ENCODE measurements at regions not wholly inside any gene's neighbourhood (a gene's known extent, or its start where the extent isn't known, plus 50 kb on each side); places are given as distances from the start of the nearest gene placed in this dataset.
"Not testable (repeated sequence)": the region's sequence is repeated elsewhere in the genome, so short reads cannot be mapped to it uniquely, and the experiment has no call there.

- H3K4me1 ChIP-seq (ENCODE audit: control insufficient read depth, insufficient read depth, low read length); H3K9me3 ChIP-seq (ENCODE audit: control insufficient read depth, insufficient read depth, low read depth, low read length); CTCF ChIA-PET; H3K27ac ChIP-seq (ENCODE audit: extremely low read depth, low read depth, low read length); POLR2A ChIA-PET; H3K4me3 ChIP-seq (ENCODE audit: low read depth, low read length); H3K36me3 ChIP-seq (ENCODE audit: control insufficient read depth in 2 of 2, insufficient read depth in 1 of 2, low read length in 2 of 2): not testable (repeated sequence)
These were observed 295.7 kb upstream of the PLGLB2 start for GRCh38 chr2:87452193-87452592.

DNA sequence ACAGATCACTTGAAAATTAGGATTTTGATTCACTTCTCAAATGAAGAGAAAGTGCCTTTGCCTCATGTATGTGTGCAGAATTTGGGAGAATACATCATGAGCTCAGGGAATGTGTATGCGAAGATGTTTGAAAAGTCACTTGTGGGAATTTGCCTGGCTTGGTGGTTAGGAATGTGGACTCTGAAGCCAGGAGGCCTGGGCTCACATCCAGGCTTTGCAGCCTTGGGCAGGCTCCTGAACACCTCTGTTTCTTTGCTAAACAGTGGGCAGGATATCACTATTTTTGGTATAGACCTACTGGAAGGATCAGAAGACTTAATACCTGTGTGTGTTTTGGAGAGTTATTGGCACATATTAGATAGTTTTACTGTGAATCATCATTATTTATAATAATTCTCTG lies 295.0 kb upstream of the PLGLB2 start:
- H3K9me3 ChIP-seq (ENCODE audit: control insufficient read depth, insufficient read depth, low read depth, low read length); H3K27ac ChIP-seq (ENCODE audit: extremely low read depth, low read depth, low read length); CTCF ChIA-PET; H3K4me3 ChIP-seq (ENCODE audit: low read depth, low read length); H3K36me3 ChIP-seq (ENCODE audit: control insufficient read depth in 2 of 2, insufficient read depth in 1 of 2, low read length in 2 of 2); H3K4me1 ChIP-seq (ENCODE audit: control insufficient read depth, insufficient read depth, low read length); POLR2A ChIA-PET: not testable (repeated sequence)

- H3K27ac ChIP-seq (ENCODE audit: extremely low read depth, low read depth, low read length); H3K4me3 ChIP-seq (ENCODE audit: low read depth, low read length); POLR2A ChIA-PET: not testable (repeated sequence)
These were observed 293.9 kb upstream of the PLGLB2 start for GRCh38 chr2:87453965-87454364.

GRCh38 chr2:87454421-87454820 lies 293.5 kb upstream of the PLGLB2 start:
- H3K9me3 ChIP-seq (ENCODE audit: control insufficient read depth, insufficient read depth, low read depth, low read length); H3K36me3 ChIP-seq (ENCODE audit: control insufficient read depth in 2 of 2, insufficient read depth in 1 of 2, low read length in 2 of 2); CTCF ChIA-PET; POLR2A ChIA-PET; H3K4me1 ChIP-seq (ENCODE audit: control insufficient read depth, insufficient read depth, low read length); H3K27ac ChIP-seq (ENCODE audit: extremely low read depth, low read depth, low read length); H3K4me3 ChIP-seq (ENCODE audit: low read depth, low read length): not testable (repeated sequence)

More at GRCh38 chr2:87453965-87454364, 293.9 kb upstream of the PLGLB2 start:
- H3K9me3 ChIP-seq (ENCODE audit: control insufficient read depth, insufficient read depth, low read depth, low read length); H3K36me3 ChIP-seq (ENCODE audit: control insufficient read depth in 2 of 2, insufficient read depth in 1 of 2, low read length in 2 of 2); CTCF ChIA-PET; H3K4me1 ChIP-seq (ENCODE audit: control insufficient read depth, insufficient read depth, low read length): not testable (repeated sequence)

DNA sequence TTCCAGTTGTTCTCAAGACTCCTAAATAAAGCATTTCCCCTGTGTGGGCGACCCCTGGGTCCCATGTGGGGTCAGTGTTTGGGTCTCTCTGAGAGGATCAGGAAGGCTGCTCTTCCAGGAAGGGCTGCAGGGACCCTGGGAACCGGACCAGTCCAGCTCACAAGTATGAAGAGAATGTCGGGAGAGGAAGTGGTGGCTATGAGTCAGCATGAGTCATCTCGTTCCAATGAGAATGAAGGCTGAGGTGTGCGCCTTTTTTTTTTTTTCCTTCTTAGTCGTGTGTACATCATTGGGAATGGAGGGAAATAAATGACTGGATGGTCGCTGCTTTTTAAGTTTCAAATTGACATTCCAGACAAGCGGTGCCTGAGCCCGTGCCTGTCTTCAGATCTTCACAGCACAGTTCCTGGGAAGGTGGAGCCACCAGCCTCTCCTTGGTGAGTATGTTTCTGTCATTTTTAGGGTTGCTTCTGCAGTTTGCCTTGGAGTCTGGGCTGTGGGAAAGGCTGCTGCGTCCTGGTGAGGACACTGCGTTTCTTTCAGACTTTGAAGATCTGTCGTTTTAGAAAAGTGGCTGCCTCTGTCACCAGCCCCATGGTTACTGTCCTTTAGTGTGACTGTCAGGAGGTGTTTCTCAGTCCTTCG lies 292.6 kb upstream of the PLGLB2 start:
- H3K36me3 ChIP-seq (ENCODE audit: control insufficient read depth in 2 of 2, insufficient read depth in 1 of 2, low read length in 2 of 2); POLR2A ChIA-PET; H3K4me1 ChIP-seq (ENCODE audit: control insufficient read depth, insufficient read depth, low read length); CTCF ChIA-PET; H3K9me3 ChIP-seq (ENCODE audit: control insufficient read depth, insufficient read depth, low read depth, low read length): not testable (repeated sequence)
- H3K4me3 ChIP-seq (ENCODE audit: low read depth, low read length): peak overlapping the region; percentile 36
- 0 out of 2 replicates have a peak overlapping the region, but pooled peaks have one; percentile 31 for H3K27ac ChIP-seq (ENCODE audit: extremely low read depth, low read depth, low read length)

DNA sequence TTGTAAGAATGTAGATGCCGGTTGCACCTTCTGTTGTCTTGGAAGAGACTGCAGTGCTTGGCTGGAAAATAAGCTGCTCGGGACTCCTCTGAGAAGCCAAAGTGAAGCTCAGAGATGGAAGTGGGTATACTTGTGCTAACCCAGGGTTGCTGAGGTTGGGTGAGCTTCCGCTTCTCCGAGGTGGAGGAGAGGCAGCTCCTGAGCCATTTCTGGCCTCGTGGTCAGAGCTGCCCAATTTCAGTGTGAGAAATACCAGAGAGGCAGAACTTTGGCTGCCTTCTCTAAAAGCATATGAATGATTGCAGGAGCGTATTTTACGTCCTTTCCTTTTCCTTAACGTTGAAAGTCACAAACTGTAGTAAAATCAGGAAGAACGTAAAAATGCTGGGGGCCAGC lies 292.0 kb upstream of the PLGLB2 start:
- Histone ChIP-seq H3K27ac (ENCODE audit: extremely low read depth, low read depth, low read length) (0 out of 2 replicates have a peak overlapping the region, but pooled peaks have one; percentile 31), H3K4me3 (ENCODE audit: low read depth, low read length) (peak overlapping the region; percentile 36)
- CTCF ChIA-PET; H3K9me3 ChIP-seq (ENCODE audit: control insufficient read depth, insufficient read depth, low read depth, low read length); POLR2A ChIA-PET; H3K36me3 ChIP-seq (ENCODE audit: control insufficient read depth in 2 of 2, insufficient read depth in 1 of 2, low read length in 2 of 2); H3K4me1 ChIP-seq (ENCODE audit: control insufficient read depth, insufficient read depth, low read length): not testable (repeated sequence)

DNA sequence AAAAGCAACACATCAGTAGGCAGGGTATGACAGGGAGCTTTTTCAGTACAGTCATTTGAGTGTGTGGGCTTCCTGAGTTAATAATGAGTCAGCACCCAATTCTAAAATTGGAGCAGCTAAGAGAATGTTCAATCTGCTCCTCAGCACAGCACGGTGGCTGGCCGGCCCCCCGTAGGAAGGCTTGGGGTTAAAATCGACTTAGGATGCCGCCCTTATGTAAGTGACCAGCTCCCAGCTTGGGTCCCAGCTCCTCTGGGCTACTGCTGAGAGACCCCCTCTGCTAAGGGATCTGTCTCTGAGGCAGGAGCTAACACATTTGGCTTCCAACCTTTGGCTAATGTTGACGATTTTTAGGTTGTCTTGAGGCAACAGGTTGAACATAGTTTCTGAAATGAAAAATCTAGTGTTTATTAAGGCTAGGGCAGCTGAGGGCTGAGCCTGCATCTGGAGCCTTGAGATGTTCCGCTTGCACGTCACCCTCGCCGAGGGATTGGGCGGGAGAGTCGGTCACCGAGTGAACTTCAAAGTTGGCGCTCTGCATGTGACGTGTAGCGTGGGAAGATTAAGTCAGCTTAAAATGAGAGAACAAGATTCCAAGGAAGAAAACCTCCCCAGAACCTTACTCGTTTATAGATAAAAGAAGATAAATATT lies 291.3 kb upstream of the PLGLB2 start:
- H3K36me3 ChIP-seq (ENCODE audit: control insufficient read depth in 2 of 2, insufficient read depth in 1 of 2, low read length in 2 of 2); H3K4me1 ChIP-seq (ENCODE audit: control insufficient read depth, insufficient read depth, low read length); H3K9me3 ChIP-seq (ENCODE audit: control insufficient read depth, insufficient read depth, low read depth, low read length); H3K27ac ChIP-seq (ENCODE audit: extremely low read depth, low read depth, low read length); CTCF ChIA-PET; POLR2A ChIA-PET: not testable (repeated sequence)
- H3K4me3 ChIP-seq (ENCODE audit: low read depth, low read length): peak overlapping the region; percentile 29

DNA sequence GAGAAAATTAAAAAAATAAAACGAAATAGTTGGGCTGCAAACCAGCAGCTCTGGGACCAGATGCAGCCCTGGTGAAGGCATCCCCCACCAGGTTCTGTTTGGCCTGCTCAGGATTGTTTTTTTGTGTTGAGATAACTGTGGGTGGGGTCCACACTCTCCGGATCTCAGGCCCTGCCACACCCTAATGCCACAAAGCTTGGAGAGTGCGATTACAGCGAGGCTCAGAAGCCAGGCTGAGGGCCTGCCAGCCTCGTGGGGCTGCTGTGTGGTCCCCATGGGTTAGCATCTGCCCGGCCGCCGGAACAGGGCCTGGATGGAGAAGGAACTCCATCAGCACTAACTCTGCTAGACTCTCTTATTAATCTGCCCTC lies 290.8 kb upstream of the PLGLB2 start:
- H3K4me1 ChIP-seq (ENCODE audit: control insufficient read depth, insufficient read depth, low read length); H3K27ac ChIP-seq (ENCODE audit: extremely low read depth, low read depth, low read length); H3K36me3 ChIP-seq (ENCODE audit: control insufficient read depth in 2 of 2, insufficient read depth in 1 of 2, low read length in 2 of 2); CTCF ChIA-PET; H3K4me3 ChIP-seq (ENCODE audit: low read depth, low read length); H3K9me3 ChIP-seq (ENCODE audit: control insufficient read depth, insufficient read depth, low read depth, low read length); POLR2A ChIA-PET: not testable (repeated sequence)

DNA sequence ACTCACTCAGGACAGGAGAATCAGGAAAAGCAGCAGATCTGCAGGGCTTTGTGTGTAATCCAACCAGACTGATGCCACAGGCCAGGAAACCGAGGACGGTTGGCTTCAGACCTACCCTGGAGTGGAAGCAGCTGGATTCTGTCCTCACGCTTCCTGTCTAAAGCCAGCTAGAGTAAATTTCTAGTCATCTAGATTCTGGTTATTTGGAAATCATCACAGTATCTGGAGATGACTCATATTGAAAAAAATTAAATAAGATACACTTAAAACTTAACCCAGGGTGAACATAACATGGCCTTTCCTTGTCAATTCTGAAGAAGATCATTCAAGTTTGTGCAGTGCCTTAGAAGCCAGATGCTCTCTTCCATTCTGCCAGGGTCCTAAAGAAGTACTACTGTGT lies 288.9 kb upstream of the PLGLB2 start:
- H3K4me3 ChIP-seq (ENCODE audit: low read depth, low read length); H3K36me3 ChIP-seq (ENCODE audit: control insufficient read depth in 2 of 2, insufficient read depth in 1 of 2, low read length in 2 of 2); H3K4me1 ChIP-seq (ENCODE audit: control insufficient read depth, insufficient read depth, low read length); H3K27ac ChIP-seq (ENCODE audit: extremely low read depth, low read depth, low read length); POLR2A ChIA-PET; H3K9me3 ChIP-seq (ENCODE audit: control insufficient read depth, insufficient read depth, low read depth, low read length): not testable (repeated sequence)
- CTCF ChIA-PET: interaction anchor here (0.6 kb wide), 1 partner anchor 9 kb away, joined by 3 read pairs; no protein-coding TSS in a partner anchor

DNA sequence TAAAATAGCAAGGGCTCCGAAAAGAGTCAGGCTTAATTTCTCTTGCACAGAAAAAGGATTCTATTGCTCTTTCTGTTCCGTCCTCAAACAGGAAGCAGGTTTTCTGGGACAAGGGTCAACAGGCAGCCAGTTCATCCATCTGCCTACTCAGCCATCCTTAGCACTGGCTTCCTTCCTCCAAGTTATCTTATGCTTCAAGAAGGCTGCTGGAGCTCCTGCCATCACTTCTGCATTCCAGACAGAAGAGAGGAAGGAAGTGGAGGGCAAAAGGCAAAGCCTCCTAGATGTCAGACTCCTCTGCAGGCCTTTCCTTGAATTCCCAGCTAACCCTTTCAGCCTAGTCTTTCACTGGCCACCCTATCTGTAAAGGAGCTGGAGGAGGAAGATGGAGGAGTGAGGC lies 287.8 kb upstream of the PLGLB2 start:
- H3K4me1 ChIP-seq (ENCODE audit: control insufficient read depth, insufficient read depth, low read length); H3K36me3 ChIP-seq (ENCODE audit: control insufficient read depth in 2 of 2, insufficient read depth in 1 of 2, low read length in 2 of 2); H3K9me3 ChIP-seq (ENCODE audit: control insufficient read depth, insufficient read depth, low read depth, low read length); H3K4me3 ChIP-seq (ENCODE audit: low read depth, low read length); CTCF ChIA-PET; H3K27ac ChIP-seq (ENCODE audit: extremely low read depth, low read depth, low read length); POLR2A ChIA-PET: not testable (repeated sequence)

DNA sequence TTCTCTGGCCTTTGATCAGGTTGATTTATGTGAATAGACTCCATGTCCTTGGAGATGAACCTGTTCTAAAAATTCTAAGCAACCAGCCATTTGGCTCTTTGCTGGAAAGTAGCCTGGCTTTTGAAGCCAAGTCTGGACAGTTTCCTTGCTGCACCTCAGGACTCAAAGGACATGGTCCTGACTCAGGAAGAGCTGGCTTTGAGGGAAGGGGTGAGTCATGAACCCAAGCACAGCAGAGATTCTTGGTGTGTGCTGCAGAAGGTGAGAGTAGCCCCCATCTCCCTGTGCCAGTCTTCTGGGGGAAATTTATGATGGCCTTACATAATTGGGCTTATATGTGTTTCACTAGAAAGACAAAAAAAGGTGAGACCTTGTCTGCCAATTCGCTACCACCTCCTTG lies 287.2 kb upstream of the PLGLB2 start:
- CTCF ChIA-PET; H3K9me3 ChIP-seq (ENCODE audit: control insufficient read depth, insufficient read depth, low read depth, low read length); H3K4me1 ChIP-seq (ENCODE audit: control insufficient read depth, insufficient read depth, low read length); POLR2A ChIA-PET; H3K36me3 ChIP-seq (ENCODE audit: control insufficient read depth in 2 of 2, insufficient read depth in 1 of 2, low read length in 2 of 2); H3K4me3 ChIP-seq (ENCODE audit: low read depth, low read length); H3K27ac ChIP-seq (ENCODE audit: extremely low read depth, low read depth, low read length): not testable (repeated sequence)
